Activated CD4-positive, alpha-beta T cell treated with anti-CD3 and anti-CD28 coated beads for 4 hours (primary cell): ENCODE measurements at regions not wholly inside any gene's neighbourhood (a gene's known extent, or its start where the extent isn't known, plus 50 kb on each side); places are given as distances from the start of the nearest gene placed in this dataset.

ENCODE experiments used
- DNase-seq, 2 donors: peaks; one replicate each; pipeline ENCODE4 v3.0.0-alpha.2; 2020

- DNase-seq: no peak
These were observed 287.2 kb downstream of the CYP26B1 start for GRCh38 chr2:71860381-71860926.

- DNase-seq: no peak
These were observed 288.3 kb downstream of the CYP26B1 start for GRCh38 chr2:71859211-71859847.

- DNase-seq: no peak
These were observed 289.6 kb downstream of the CYP26B1 start for GRCh38 chr2:71858071-71858470.

GRCh38 chr2:71857636-71858035 is 290.0 kb downstream of the CYP26B1 start:
- DNase-seq: no peak

GRCh38 chr2:71856773-71857525 is 290.7 kb downstream of the CYP26B1 start:
- DNase-seq: no peak

- no peak for DNase-seq
These were observed 293.8 kb downstream of the CYP26B1 start for GRCh38 chr2:71853858-71854257.

- no peak for DNase-seq
These were observed 295.4 kb downstream of the CYP26B1 start for GRCh38 chr2:71852141-71852711.

- no peak for DNase-seq
These were observed 296.4 kb downstream of the CYP26B1 start for GRCh38 chr2:71851094-71851750.

GRCh38 chr2:71850306-71850801 is 297.3 kb downstream of the CYP26B1 start:
- DNase-seq: no peak

- DNase-seq: no peak
These were observed 297.9 kb downstream of the CYP26B1 start for GRCh38 chr2:71849607-71850305.

GRCh38 chr2:71849111-71849510 is 298.6 kb downstream of the CYP26B1 start:
- DNase-seq: no peak

- DNase-seq: no peak
These were observed 300.9 kb downstream of the CYP26B1 start for GRCh38 chr2:71846669-71847291.

GRCh38 chr2:71846072-71846471 is 301.6 kb downstream of the CYP26B1 start:
- DNase-seq: no peak

- no peak for DNase-seq
These were observed 302.7 kb downstream of the CYP26B1 start for GRCh38 chr2:71844967-71845366.

- DNase-seq: no peak
These were observed 304.2 kb downstream of the CYP26B1 start for GRCh38 chr2:71843391-71843850.

- no peak for DNase-seq
These were observed 304.9 kb downstream of the CYP26B1 start for GRCh38 chr2:71842744-71843143.

- no peak for DNase-seq
These were observed 307.8 kb downstream of the CYP26B1 start for GRCh38 chr2:71839826-71840225.

GRCh38 chr2:71834796-71835195 is 312.9 kb downstream of the CYP26B1 start:
- DNase-seq: no peak

GRCh38 chr2:71833855-71834560 is 313.7 kb downstream of the CYP26B1 start:
- no peak for DNase-seq

- no peak for DNase-seq
These were observed 314.4 kb downstream of the CYP26B1 start for GRCh38 chr2:71833272-71833671.

- no peak for DNase-seq
These were observed 314.8 kb downstream of the CYP26B1 start for GRCh38 chr2:71832844-71833243.
